Ishikawa (cell line): ENCODE measurements at regions not wholly inside any gene's neighbourhood (a gene's known extent, or its start where the extent isn't known, plus 50 kb on each side); places are given as distances from the start of the nearest gene placed in this dataset.

Experiments used
- CREB1 ChIP-seq: IDR thresholded peaks from 2 replicates; pipeline ENCODE4 v1.6.1; 2012; ENCODE audit warnings: low read depth
- TAF1 ChIP-seq: IDR thresholded peaks from 2 replicates; pipeline ENCODE4 v1.6.1; 2012; ENCODE audit warnings: low read depth, mild to moderate bottlenecking
- TCF12 ChIP-seq: IDR thresholded peaks from 2 replicates; pipeline ENCODE4 v1.6.1; 2012; ENCODE audit warnings: low read depth
- TF ChIP-seq, protein P1 (sequence below): IDR thresholded peaks from 2 replicates; pipeline ENCODE4 v1.6.1; 2012

DNA sequence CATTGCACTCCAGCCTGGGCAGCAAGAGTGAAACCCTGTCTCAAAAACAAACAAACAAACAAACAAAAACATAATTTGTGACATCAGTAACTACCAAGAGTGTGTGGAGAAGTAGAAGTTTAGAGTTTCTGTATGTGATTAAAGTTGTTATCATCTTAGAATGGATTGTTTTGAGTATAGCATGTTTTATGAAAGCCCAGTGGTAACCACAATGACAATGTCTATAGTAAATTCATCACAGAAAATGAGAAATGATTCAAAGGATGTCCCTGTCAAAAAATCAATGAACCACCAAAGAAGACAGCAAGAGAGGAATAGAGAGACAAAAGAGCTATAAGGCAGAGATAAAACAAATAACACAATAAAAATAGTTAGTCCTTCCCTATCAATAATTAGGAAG is 1299.2 kb downstream of the CNTNAP5 start:
- TF ChIP-seq, protein P1, sequence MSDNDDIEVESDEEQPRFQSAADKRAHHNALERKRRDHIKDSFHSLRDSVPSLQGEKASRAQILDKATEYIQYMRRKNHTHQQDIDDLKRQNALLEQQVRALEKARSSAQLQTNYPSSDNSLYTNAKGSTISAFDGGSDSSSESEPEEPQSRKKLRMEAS = no peak
- no peak for TF ChIP-seq TAF1
- no peak for TF ChIP-seq CREB1
- no peak for TF ChIP-seq TCF12
